HG02610 (cell line): ENCODE measurements at regions not wholly inside any gene's neighbourhood (a gene's known extent, or its start where the extent isn't known, plus 50 kb on each side); places are given as distances from the start of the nearest gene placed in this dataset.
"Not testable (repeated sequence)": the region's sequence is repeated elsewhere in the genome, so short reads cannot be mapped to it uniquely, and the experiment has no call there.

ENCODE experiments used
- ATAC-seq: cut with Tn5 transposase; IDR thresholded peaks from one replicate; pipeline ENCODE4 v1.9.1; 2021; ENCODE audit warnings: mild to moderate bottlenecking, moderate library complexity; ENCODE audit not compliant: unreplicated experiment

DNA sequence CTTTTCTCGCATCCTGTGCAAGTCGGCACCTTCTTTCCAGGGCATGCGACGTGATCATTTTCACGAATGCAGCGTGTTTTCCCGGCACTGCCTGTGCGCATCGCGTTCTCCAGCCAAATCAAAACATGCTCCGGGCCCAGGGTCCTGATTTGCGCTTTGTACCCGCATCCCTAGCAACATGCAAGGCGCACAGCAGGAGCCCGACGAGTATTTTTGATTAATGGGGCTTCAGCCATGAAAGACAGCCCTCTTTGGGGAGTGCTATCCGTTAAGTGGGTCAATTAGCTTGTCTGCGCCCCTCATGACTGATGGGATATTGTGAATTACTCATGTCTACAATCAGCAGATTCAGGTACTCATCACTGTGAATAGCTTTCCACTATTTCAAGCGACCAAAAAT, 243.3 kb upstream of the RNF32 start:
- no peak for ATAC-seq

DNA sequence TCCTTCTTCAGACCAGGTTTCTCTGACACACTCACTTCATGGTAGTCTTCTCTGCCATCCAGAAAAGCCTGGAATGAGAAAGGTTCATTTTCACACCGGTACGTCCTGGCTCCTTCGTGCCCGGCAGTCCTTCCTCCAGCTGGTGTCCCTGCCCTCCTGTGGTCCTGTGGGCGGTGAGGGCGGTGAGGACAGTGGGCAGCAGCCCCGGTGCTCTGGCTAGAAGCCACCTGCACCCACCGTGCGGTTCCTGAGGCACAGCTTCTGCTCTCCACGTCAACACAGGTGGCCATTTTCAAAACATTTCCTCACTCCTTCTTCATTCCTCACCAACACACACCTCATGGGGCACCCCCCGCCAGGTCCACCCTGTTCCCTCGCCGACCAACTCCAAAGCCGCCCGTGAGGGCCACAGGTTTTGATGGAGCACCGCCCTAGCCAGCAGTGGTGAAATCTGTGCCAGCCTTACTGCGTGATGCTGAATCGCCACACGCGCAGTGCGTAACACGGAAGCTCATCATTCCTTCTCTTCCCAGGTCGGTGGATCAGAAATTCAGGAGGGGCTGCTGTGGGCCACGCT, 251.4 kb upstream of the RNF32 start:
- no peak for ATAC-seq

DNA sequence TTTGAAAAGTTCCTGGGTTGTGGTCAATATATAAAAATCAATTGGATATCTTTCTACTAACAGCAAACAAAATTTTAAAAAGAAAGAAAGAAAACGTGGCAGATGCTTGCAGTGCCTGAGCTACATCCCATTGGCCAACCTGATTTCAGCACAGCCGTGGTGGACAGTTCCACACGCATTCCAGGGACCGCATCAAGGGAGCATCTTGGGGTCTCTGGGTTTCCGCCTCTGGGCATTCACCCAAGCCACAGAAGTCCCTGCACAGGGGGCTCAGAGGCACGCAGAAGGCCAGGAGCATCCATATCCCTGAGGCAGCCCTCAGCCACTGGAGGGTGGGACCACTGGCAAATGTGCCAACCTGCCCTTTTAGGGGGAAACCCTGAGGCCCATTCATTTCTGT, 254.5 kb upstream of the RNF32 start:
- no peak for ATAC-seq

DNA sequence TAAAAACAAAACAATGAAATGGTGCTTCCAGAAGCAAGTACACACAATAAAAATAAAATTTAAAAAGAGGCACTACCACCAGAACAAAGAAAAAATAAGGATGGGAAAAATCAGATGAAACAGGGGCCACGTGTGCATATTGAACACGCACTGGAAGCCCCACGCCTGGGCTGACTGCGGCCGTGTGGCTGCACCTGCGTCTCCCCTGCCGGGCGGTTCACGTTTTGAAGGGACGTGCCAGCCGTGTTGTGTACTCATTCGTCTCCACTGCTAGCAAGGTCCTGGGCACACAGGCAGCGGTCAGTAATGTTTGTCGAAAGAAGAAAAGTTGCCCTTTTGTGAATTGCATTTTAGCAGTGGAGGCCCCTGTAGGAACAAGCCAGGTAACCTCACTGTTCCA, 255.9 kb upstream of the RNF32 start:
- no peak for ATAC-seq

DNA sequence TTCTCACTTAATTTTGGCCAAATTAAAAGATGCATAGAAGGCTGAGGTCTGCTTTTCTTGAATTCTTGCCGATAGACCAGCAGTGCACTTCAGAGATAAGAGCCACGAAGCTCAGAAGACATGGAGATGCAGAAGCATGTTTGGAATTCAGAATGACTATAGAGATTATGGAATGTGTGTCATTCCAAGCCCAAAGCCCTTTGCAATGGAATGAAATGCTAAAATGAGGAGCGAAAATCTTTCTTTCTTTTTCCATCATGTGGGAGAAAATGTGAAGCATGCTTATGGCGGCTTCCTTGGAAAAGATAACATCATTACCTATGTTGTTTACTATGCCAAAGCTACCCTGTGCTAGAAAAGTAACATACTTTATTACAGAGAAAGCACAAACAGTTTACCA, 257.0 kb upstream of the RNF32 start:
- no peak for ATAC-seq

DNA sequence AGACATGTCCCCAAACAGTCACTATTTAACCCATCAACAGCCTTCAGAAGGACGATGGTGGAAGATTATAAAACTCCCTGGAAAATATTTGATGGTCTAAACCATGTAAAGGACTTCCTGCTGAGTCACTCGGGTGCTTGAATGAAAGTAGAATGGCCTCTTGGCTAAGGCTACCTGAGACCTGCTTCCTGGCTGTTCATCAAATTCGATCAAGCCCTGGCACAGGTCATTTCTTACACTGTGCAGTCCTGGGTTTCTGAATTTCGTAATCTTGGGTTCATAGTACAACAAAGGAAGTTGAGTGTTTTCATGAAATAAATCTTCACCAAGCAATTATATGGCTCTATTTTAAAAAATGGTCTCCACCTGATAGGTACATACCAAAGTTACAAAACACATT, 260.3 kb upstream of the RNF32 start:
- no peak for ATAC-seq

DNA sequence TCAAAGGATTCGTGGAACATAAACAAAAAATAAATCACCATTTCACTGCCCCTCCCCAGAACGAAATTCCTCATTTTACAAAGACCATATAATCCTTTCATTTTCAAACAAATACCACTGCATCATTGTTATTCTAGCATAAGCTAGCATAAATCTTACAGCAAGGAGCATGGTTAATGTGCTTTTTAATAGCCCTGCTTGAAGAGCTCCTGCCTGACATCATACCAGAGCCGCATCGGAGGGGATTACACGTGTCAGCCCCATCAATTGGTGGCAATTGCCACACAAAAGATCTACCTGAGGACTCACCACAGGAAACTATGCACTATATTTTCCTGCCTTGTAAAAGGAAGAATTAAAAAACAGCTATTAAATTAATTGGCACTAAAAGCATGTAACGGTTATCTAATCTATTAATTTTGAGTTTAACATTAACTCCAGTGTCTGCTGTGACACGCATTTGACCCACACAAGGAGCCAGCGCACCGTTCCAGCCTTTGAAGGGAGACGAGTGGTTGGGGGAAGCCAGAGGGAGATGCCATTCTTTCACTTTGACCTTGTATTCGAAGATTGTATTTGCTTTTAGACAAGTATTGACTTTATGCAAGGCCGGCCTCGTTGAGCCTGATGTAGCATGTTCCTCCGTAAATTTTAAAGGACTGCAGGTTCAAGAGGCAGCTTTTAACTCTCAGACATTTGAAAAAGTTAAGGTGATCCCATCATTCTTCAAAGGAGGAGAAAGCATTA, 261.1 kb upstream of the RNF32 start:
- ATAC-seq: no peak

DNA sequence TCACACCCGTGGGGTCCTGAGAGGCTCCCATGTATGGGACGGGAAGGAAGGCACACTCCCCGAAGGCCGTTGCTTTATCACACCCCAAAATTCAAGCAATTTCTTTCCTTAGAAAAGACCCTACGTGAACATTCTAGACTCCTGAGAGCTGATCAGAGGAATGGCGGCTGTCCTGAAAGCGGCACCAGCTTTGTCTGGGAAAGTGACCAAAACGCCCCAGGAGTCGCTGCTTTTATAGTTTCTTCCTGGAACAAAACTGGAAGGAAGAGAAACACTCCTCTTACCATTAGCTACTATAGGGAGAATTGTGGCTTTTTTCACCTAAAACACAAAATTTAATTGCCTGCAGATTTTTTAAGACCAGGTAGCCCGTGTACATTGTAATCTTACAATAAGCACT, 261.8 kb upstream of the RNF32 start:
- no peak for ATAC-seq

DNA sequence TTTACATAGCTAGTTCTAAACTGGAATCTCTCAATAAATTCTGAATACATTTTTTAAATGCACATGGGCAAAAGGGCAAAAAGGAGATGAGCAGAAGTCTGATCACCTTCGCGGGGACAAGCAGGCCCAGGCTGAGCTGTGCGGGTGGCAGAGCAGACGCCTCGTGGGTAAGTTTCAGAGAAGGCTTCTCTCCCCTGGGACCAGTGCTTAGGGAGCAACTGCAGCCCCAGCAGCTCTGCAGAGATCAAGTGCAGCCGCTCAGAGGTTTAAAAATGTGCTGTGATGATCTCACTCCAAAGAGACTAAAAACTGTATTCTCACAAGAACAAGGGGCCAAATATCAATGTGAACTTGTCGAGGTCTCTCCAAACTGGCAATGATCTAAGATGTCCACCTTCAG, 264.3 kb upstream of the RNF32 start:
- no peak for ATAC-seq

DNA sequence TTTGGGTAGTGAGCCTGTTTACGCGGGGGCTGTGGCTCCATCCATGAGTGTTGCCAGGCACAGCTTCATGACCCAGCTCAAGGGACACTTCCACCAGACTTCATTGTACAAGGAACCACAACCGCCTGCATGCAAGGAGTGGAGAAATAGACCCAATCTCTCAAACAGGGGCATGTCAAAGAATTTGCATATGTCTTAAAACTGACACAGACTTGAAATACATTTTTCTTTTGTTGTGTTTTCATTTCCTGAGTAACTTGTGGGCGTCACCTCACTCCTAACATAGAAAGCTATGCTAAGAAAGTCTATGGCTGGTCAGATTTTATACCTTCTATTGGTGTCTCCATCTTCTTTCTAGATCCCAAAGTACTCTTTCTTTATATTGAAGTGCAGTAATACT, 266.2 kb upstream of the RNF32 start:
- ATAC-seq: no peak

DNA sequence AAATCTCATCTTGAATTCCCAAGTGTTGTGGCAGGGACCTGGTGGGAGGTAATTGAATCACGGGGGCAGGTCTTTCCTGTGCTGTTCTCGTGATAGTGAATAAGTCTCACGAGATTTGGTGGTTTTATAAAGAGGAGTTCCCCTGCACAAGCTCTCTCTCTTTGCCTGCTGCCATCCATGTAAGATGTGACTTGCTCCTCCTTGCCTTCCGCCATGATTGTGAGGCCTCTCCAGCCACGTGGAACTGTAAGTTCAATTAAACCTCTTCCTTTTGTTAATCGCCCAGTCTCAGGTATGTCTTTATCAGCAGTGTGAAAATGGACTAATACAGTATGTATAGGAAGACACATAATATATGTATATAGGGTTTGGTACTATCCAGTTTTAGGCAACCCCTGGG, 270.6 kb upstream of the RNF32 start:
- ATAC-seq: not testable (repeated sequence)

DNA sequence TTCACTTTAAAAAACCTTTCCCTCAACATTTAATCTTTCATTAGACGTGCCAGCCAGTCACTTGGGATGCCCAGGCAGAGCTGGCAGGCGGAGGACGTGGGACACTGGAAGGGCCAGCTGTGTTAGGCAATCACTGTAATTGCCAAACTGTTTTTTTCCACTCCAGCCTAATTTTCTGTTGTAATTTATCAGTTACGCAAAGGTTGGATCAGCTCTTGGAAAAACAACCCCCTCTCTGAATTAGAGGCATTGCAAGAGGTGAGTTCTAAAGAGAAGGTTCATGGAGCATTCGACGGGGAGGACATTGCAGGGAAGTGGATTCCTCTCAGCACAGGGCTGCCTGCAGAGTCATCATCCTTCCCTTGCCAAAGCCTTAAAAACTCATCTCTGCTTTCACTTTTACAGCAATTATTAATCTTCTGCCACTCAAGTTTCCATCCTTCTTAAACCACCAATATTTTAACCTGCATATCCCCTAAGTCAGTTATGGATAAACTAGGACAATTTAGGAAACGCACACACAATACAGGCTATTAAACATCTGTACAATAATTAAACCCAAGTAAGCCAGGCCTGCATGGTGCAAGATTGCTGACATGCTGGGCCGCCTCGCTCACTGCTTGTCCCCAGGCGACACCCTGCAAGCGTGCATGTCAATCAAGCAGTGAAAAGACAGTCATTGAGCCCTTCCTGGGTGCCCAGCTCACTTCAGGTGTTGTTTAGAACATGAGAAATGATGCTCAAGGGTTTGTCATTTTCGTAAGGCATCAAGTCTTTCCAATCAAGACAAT, 272.3 kb upstream of the RNF32 start:
- ATAC-seq: no peak

DNA sequence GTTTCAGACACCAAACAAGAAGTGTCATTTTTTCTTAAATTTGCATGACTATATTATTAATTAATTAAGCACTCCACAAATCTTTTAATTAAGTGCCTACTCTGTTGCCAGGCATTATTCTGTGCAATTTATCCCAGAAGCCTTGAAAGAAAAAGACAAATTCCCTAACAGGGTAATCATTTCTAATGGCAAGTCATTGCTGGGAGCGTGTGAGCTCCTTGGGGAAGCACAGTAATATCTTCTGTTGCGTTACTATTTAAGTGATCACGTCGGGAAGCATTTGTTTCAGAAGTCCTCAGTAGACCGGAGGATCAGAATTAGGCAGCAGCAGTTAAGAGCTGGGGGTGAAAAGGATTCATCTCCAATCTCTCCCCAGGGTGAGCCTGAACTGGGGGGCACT, 276.8 kb upstream of the RNF32 start:
- ATAC-seq: no peak

DNA sequence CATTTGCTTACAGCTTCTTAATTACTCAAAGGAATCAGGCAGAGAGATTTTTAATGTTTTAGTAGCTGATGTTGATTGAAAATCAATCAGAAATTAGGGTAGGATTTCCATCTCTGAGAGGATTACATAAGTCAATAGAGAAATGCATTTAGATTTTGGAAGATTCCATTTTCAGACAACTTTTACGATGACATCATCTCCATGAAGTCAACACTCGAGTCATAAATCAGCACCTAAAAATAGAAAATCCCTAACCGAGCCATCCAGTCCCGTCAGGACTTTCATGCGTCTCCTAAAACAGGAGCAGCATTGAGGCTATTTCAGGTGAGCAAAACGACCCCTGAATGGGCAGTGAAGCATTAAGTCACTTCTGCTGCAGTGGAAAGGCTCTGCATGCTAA, 279.7 kb upstream of the RNF32 start:
- no peak for ATAC-seq

DNA sequence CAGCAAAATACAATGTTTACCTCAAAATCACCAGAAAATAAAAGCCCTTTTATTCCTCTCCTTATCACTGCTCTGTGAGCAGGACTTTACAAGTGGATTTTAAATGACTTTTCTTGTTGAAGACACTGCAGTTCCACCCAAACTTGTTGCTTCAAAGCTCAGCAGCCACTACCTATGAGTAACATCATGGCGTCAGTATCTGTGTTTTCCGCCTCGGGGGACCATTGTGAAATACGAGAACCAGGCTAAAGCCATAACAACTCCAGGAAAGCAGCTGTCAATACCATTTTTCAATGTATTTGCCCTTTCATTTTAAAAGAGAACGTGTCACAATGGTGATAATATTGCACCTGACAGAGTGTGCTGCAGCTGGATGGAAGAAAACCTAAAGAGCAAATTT, 284.0 kb upstream of the RNF32 start:
- ATAC-seq: no peak

DNA sequence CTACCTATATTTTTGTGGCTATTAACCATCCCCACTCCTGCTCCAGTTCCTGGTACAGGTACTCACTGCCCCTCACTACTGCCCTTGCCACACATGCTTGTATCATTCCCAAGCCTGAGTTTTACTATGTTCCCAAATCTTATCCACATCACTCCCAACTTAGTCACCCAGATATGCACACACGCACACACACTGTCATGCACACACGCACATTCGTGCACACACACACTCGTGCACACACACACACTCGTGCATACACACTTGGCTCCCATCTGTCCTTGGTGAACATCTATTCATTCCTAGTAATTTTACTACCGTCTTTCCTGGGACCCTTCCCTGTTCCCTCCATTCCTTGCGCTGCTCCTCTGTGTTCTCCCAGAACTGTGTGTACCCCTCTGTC, 287.2 kb upstream of the RNF32 start:
- ATAC-seq: no peak

DNA sequence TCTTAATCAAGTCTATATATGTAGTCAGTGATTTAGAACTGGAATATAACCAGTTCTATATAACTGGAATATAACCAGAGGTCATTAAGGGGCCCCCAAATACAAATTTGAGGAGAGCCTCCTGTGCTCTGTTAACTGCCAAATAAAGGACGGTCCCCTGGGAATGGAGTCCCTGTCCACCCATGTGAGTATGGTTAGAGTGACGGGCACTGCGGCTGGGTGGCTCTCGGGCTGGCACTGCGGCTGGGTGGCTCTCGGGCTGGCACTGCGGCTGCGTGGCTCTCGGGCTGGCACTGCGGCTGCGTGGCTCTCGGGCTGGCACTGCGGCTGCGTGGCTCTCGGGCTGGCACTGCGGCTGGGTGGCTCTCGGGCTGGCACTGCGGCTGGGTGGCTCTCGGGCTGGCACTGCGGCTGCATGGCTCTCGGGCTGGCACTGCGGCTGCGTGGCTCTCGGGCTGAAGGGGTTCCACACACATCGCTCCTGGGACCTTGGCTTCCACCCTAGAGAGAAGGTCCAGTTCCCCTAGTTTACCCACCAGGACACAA, 292.8 kb upstream of the RNF32 start:
- ATAC-seq: not testable (repeated sequence)

DNA sequence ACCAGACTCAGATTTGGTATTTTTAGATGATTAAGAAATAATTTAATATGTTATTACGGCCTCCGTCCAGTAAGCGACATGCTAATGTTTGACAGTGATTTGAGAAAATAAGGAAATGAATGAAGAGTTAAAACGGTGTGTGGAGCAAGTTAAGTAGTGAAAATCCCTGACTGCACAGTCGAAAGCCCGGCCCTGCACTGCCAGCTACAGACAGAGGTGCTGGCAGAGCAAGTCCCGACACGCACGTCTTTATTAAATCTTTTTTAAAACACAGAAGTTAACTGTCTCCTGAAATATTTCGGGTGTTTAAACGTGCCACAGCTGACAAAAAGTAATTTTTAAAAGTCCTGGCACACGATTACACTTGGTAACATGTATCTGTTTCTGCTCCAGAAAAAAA, 293.4 kb upstream of the RNF32 start:
- ATAC-seq: no peak

DNA sequence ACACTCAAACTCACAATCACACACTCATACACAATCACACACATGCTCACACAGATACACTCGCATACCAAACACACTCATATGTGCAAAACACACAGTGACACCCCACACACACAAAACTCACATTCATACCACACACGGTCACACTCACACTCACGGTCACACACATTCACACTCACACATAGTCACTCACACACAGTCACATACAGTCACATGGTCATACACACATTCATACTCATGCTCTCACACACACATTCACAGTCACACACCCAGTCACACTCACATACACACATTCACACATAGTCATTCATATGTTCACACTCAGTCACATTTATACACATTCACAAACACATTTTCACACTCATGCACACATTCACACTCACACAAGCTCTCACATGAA, 296.0 kb upstream of the RNF32 start:
- no peak for ATAC-seq

DNA sequence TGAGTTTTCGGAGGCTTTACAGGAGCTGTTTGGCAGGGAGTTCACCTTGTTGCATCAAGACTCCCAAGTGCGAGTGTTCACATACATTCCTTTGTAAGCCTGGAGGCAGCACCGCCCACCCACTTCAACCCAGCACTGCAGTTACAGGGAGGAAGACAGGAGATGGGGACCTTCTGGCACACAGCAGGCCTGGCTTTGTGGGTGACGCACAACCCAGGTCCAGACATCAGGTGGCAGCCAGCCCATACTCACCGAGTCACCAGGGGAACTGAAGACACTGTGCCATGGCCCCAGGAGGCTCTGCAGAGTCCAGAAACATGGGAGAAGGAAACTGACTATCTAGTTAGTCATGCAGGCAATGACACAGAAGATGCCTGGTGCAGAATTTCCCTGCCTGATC, 305.9 kb upstream of the RNF32 start:
- no peak for ATAC-seq

DNA sequence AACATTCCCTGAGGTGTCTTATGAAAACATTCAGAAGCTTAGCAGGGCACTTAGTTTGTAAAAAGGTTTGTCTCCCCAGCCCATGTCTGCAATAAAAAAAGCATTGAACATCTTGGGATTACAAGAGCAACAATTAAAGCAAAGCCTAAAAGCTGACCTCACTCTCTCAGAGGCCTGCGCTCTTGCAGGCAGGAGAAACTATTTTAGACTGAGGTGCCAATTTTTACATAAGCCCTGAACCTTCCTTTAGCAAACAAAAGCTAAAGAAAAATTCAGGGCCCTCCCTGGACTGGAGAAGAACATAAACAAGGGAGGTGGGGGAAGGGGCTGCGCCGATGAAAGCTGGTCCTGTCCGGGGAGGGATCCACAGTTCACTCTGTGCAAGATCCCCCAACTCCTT, 312.7 kb upstream of the RNF32 start:
- no peak for ATAC-seq

DNA sequence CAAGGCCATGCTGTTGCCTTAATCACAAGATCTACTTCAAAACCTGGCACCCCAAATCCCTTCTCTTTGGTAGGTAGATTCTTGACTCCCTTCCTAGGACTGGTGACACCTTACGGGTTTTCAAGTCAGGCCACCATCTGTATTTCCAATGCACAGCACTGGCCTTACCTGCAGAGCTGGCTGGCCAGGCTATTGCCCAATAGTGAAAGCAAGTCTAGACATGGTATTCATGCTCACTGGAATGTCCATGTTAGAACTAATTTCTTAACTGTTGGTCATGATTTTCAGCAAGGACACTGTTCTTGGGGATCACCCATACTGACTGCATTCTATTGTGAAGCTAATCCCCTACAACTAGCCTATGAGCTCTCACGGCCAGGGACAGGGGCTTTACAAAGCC, 313.1 kb upstream of the RNF32 start:
- ATAC-seq: no peak
